ENCODE measurements at regions not wholly inside any gene's neighbourhood (a gene's known extent, or its start where the extent isn't known, plus 50 kb on each side); places are given as distances from the start of the nearest gene placed in this dataset.

DNA sequence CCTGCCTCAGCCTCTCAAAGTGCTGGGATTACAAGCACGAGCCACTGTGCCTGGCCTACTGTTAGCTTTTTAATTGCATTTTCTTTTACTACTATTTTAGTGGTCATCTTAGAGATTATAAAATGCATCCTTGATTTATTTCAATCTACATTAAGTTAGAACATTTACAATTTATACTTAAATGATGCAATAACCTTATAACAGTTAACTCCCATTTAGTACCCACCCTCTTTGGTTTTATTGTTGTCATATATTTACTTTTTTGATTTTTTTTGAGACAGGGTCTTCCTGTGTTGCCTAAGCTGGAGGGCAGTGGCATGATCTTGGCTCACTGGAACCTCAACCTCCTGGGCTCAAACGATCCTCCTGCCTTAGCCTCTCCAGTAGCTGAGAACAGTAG lies 77.3 kb downstream of the PPCDC start:
- Histone ChIP-seq H3K36me3 (ENCODE audit: control insufficient read depth, insufficient read depth, low read length) (no peaks in the 10 kb centered on the region), H3K9me3 (ENCODE audit: control insufficient read depth, insufficient read depth, low read length) (no peaks in the 10 kb centered on the region), H3K4me1 (ENCODE audit: control insufficient read depth, insufficient read depth, low read length) (peaks cover 19% of the 10 kb centered on the region), H3K27me3 (ENCODE audit: control insufficient read depth, insufficient read depth, low read length) (no peaks in the 10 kb centered on the region), H3K4me3 (ENCODE audit: low read length) (no peak overlapping the region), H3K27ac (ENCODE audit: low read length) (no peak overlapping the region)
- no peak for ATAC-seq
- TF ChIP-seq, protein P1, sequence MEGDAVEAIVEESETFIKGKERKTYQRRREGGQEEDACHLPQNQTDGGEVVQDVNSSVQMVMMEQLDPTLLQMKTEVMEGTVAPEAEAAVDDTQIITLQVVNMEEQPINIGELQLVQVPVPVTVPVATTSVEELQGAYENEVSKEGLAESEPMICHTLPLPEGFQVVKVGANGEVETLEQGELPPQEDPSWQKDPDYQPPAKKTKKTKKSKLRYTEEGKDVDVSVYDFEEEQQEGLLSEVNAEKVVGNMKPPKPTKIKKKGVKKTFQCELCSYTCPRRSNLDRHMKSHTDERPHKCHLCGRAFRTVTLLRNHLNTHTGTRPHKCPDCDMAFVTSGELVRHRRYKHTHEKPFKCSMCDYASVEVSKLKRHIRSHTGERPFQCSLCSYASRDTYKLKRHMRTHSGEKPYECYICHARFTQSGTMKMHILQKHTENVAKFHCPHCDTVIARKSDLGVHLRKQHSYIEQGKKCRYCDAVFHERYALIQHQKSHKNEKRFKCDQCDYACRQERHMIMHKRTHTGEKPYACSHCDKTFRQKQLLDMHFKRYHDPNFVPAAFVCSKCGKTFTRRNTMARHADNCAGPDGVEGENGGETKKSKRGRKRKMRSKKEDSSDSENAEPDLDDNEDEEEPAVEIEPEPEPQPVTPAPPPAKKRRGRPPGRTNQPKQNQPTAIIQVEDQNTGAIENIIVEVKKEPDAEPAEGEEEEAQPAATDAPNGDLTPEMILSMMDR (IDR thresholded peaks at IDR 0.05) = no peak
- H3K27me3 Mint-ChIP-seq (ENCODE audit: low read depth in 2 of 2) = no peaks in the 10 kb centered on the region
- peaks cover 10 to 24% of the 10 kb centered on the region in 2 donors for H3K4me1 Mint-ChIP-seq
- H3K36me3 Mint-ChIP-seq = no peaks in the 10 kb centered on the region
- DNase-seq = no peak
- WGBS (ENCODE audit: insufficient coverage) = 91% methylated on average over 1 of the region's 2 CpGs
- no peak overlapping the region for H3K27ac Mint-ChIP-seq
- H3K9me3 Mint-ChIP-seq = no peaks in the 10 kb centered on the region
- intact Hi-C loops (cut with micrococcal nuclease) = no loop called here
- no peak overlapping the region for H3K4me3 Mint-ChIP-seq

DNA sequence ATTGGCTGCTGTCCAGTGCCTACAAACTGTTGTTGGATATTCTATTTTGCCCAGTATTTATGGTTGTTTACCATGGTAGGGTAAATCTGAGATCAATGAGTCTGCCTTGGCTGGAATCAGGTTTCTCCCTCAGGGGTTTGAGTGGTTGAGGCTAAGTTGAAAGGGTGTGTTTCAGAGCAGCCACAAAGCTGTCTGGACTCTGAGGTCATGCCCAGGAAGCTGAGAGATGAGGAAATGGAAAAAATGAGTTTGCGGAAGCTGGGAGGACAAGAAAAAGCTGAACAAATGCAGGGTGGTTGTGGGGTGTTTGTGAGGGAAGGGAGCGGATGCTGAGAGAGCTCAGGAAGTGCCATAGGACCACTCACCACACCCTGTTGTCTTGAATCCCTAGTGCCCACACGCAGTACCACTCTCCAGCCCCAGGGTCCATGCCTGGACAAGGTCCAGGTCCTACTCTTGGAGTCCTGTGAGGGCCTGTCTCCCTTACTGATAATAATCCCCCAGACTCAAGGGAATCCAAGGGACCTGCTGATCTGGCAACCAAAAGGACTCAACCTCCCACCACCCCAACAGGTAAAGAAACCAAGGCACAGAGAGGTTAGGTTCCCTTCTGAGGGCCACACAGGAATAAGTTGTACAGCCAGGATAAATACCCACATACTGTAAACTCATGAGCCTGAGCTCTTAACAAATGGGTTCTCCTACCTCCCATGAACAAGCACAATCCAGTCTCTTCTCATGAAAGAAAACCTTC lies 81.6 kb downstream of the PPCDC start:
- intact Hi-C loops (cut with micrococcal nuclease) = no loop called here
- Histone ChIP-seq H3K9me3 (ENCODE audit: control insufficient read depth, insufficient read depth, low read length) (no peaks in the 10 kb centered on the region), H3K36me3 (ENCODE audit: control insufficient read depth, insufficient read depth, low read length) (no peaks in the 10 kb centered on the region), H3K27ac (ENCODE audit: low read length) (peak overlapping the region; percentile 61), H3K4me3 (ENCODE audit: low read length) (no peak overlapping the region), H3K4me1 (ENCODE audit: control insufficient read depth, insufficient read depth, low read length) (peaks cover 43% of the 10 kb centered on the region), H3K27me3 (ENCODE audit: control insufficient read depth, insufficient read depth, low read length) (no peaks in the 10 kb centered on the region)
- Mint-ChIP-seq H3K36me3 (no peaks in the 10 kb centered on the region), H3K4me3 (peak overlapping the region; percentile 5), H3K27ac (peak overlapping the region; percentile 25 to 85), H3K9me3 (no peaks in the 10 kb centered on the region), H3K4me1 (peaks cover 33 to 53% of the 10 kb centered on the region in 2 donors), H3K27me3 (ENCODE audit: low read depth in 2 of 2) (no peaks in the 10 kb centered on the region)
- 32% methylated on average over 3 of the region's 3 CpGs for WGBS (ENCODE audit: insufficient coverage)
- TF ChIP-seq, protein P1 (IDR thresholded peaks at IDR 0.05) = no peak
- peak; percentile 3 to 57 (median 16) for ATAC-seq
- DNase-seq = peak in 1 of 2 donors; percentile 45

DNA sequence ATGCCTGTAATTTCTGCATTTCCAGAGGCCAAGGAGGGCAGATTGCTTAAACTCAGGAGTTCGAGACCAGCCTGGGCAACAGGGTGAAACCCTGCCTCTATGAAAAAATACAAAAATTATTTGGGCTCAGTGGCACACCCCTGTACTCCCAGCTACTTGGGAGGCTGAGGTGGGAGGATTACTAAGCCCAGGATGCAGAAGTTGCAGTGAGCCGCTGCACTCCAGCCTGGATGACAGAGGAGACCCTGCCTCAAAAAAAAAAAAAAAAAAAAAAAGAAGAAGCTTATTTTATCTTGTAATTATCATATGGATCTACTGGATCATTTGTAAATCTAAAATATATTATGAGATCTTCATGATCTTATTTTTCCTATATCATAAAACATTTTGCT lies 84.1 kb downstream of the PPCDC start:
- Mint-ChIP-seq H3K9me3 (no peaks in the 10 kb centered on the region), H3K4me3 (no peak overlapping the region), H3K27ac (peak overlapping the region; percentile 81 to 94), H3K4me1 (peaks cover 38 to 62% of the 10 kb centered on the region in 2 donors), H3K27me3 (ENCODE audit: low read depth in 2 of 2) (no peaks in the 10 kb centered on the region), H3K36me3 (no peaks in the 10 kb centered on the region)
- no peak for DNase-seq
- no peak for ATAC-seq
- Histone ChIP-seq H3K4me1 (ENCODE audit: control insufficient read depth, insufficient read depth, low read length) (peaks cover 55% of the 10 kb centered on the region), H3K4me3 (ENCODE audit: low read length) (no peak overlapping the region), H3K27me3 (ENCODE audit: control insufficient read depth, insufficient read depth, low read length) (no peaks in the 10 kb centered on the region), H3K36me3 (ENCODE audit: control insufficient read depth, insufficient read depth, low read length) (no peaks in the 10 kb centered on the region), H3K9me3 (ENCODE audit: control insufficient read depth, insufficient read depth, low read length) (no peaks in the 10 kb centered on the region), H3K27ac (ENCODE audit: low read length) (no peak overlapping the region)
- TF ChIP-seq, protein P1 (IDR thresholded peaks at IDR 0.05) = no peak
- intact Hi-C loops (cut with micrococcal nuclease) = no loop called here
- 100% methylated on average over 1 of the region's 2 CpGs for WGBS (ENCODE audit: insufficient coverage)

All from natural killer cell (primary cell).